Transverse colon (tissue), 4 donors: ENCODE measurements at regions not wholly inside any gene's neighbourhood (a gene's known extent, or its start where the extent isn't known, plus 50 kb on each side); places are given as distances from the start of the nearest gene placed in this dataset.

Source experiments
- DNase-seq: peaks from one replicate; pipeline ENCODE4 v3.0.0-alpha.2; 2019
- H3K27ac ChIP-seq, 4 donors: fragments of 200-600 bp; sonication (generic); 2 replicates each; pipeline ENCODE4 v1.5.1; 2016 to 2018; ENCODE audit warnings: inconsistent platforms in 4 of 4
- H3K27me3 ChIP-seq: fragments of 200-600 bp; sonication (generic); 2 replicates; pipeline ENCODE4 v1.5.1; 2017; ENCODE audit warnings: inconsistent platforms
- H3K36me3 ChIP-seq, 4 donors: fragments of 200-600 bp; sonication (generic); 2 replicates each; pipeline ENCODE4 v1.5.1; 2017 to 2019; ENCODE audit warnings: inconsistent platforms in 4 of 4
- H3K4me1 ChIP-seq, 4 donors: fragments of 200-600 bp; sonication (generic); 2 replicates each; pipeline ENCODE4 v1.5.1; 2017 to 2020; ENCODE audit warnings: inconsistent platforms in 4 of 4
- H3K4me3 ChIP-seq, 4 donors: fragments of 200-600 bp; sonication (generic); 1 replicate in 1 of 4; 2 replicates in 3 of 4; pipeline versions ENCODE4 v1.5.1 to v1.6.1; 2017 to 2019; ENCODE audit warnings: inconsistent platforms in 4 of 4
- H3K9me3 ChIP-seq, 2 donors: fragments of 200-600 bp; sonication (generic); 2 replicates each; pipeline ENCODE4 v1.5.1; 2017 to 2019; ENCODE audit warnings: inconsistent platforms in 2 of 2
- EP300 ChIP-seq: sonication (generic); formaldehyde crosslinking; IDR thresholded peaks from one replicate; pipeline ENCODE4 v1.6.1; 2017; ENCODE audit warnings: antibody characterized with exemption, low read depth
- POLR2A ChIP-seq: fragments of 450-650 bp; IDR thresholded peaks from one replicate; pipeline ENCODE4 v1.6.1; 2016; ENCODE audit warnings: antibody characterized with exemption, mild to moderate bottlenecking, moderate library complexity
- POLR2AphosphoS5 ChIP-seq, 3 donors: sonication (generic); formaldehyde crosslinking; IDR thresholded peaks; one replicate each; pipeline ENCODE4 v1.6.1; 2016; ENCODE audit warnings: antibody characterized with exemption in 3 of 3
- WGBS, 2 donors: methylation state at CpG; one replicate each; pipeline ENCODE4 v1.1.5; 2018; ENCODE audit warnings: low coverage in 1 of 2; 5-methylcytosine and 5-hydroxymethylcytosine counted together
- in situ Hi-C, 4 donors: fragments of 200-750 bp; cut with MboI; loops; one replicate each; pipeline versions ENCODE4 v1.15.0 to v1.15.1; 2017; ENCODE audit warnings: low sequenced_read_pairs in 3 of 4, low pct_ligation_motif_present in 1 of 4, low pct_unique_long_range_greater_than_20kb in 1 of 4
- intact Hi-C: fragments of 100-400 bp; cut with DNase I; formaldehyde crosslinking; loops from one replicate; pipeline ENCODE4 v1.15.1; 2023; ENCODE audit warnings: low total_unique reads
- TF ChIP-seq, protein P1 (sequence below), 5 experiments: fragments of 200-600 bp in 3 of 5; fragments of 450-650 bp in 2 of 5; sonication (generic) in 3 of 5; IDR thresholded peaks; 1 replicate in 2 of 5; 2 replicates in 3 of 5; pipeline ENCODE4 v1.5.1; 2016 to 2017; ENCODE audit warnings: antibody characterized with exemption in 5 of 5, inconsistent platforms in 3 of 5, mild to moderate bottlenecking in 2 of 5, moderate library complexity in 1 of 5

DNA sequence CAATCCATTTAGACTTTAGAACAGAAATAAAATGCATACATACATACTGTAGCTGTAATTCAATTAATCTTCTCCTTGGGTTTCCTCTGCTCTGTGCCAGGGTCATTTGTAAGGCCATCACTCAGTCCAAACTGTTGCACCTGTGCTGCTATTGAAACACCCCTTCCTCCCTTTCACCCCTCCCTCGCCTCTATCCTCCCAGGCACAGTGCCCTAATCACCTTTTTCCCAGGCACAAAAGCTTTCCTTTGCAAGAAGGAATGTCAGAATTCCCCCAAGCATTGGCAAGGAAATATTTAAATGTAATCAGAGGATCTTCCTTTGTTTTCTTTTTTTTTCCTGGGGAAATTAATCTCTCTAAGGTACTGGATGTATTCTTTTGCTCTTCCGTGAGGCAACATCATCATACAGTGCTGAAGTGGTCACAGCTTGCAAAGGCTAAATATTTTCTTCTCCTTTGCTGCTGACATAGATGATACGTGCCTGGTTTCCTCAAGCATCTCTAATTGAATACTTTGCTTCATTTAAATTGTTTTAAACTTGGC is 339.3 kb upstream of the NR5A2 start:
- no peak overlapping the region for H3K27ac ChIP-seq
- intact Hi-C loops (no loop called here), in situ Hi-C loops (loop anchor here in 2 of 4 donors (10.0 to 25.0 kb wide), 4 partner anchors 449 to 827 kb away; no protein-coding TSS in a partner anchor)
- WGBS, 2 donors: 49 to 62% methylated on average over 3 of the region's 3 CpGs
- no peaks in the 10 kb centered on the region for H3K27me3 ChIP-seq
- no peak for DNase-seq
- H3K4me3 ChIP-seq: no peak overlapping the region
- no peaks in the 10 kb centered on the region for H3K9me3 ChIP-seq
- H3K4me1 ChIP-seq: peaks cover 0 to 5% (median 0%) of the 10 kb centered on the region in 4 donors
- no peaks in the 10 kb centered on the region for H3K36me3 ChIP-seq
- TF ChIP-seq EP300 (no peak), POLR2A (no peak), POLR2AphosphoS5 (IDR thresholded peaks at IDR 0.05) (no peak)
- TF ChIP-seq, protein P1, sequence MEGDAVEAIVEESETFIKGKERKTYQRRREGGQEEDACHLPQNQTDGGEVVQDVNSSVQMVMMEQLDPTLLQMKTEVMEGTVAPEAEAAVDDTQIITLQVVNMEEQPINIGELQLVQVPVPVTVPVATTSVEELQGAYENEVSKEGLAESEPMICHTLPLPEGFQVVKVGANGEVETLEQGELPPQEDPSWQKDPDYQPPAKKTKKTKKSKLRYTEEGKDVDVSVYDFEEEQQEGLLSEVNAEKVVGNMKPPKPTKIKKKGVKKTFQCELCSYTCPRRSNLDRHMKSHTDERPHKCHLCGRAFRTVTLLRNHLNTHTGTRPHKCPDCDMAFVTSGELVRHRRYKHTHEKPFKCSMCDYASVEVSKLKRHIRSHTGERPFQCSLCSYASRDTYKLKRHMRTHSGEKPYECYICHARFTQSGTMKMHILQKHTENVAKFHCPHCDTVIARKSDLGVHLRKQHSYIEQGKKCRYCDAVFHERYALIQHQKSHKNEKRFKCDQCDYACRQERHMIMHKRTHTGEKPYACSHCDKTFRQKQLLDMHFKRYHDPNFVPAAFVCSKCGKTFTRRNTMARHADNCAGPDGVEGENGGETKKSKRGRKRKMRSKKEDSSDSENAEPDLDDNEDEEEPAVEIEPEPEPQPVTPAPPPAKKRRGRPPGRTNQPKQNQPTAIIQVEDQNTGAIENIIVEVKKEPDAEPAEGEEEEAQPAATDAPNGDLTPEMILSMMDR (IDR thresholded peaks at IDR 0.05): no peak

DNA sequence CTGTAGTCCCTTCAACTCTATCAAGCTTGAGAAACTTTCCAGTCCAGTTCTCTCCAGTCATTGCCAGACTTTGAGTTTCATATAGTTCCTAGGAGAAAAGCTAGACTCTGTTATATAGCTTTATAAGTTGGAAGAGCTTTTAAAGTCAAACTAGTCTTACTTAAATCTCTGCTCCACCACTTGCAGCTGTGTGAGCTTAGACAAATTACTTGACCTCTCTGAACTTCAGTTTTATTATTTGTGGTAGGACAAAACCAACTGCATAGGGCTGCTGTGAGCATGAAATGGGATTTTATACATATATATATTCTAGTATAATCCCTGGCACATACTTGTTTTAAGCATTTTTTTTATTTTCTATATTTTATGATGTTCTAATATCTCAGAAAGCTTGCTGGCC is 338.7 kb upstream of the NR5A2 start:
- TF ChIP-seq EP300: no peak
- TF ChIP-seq, protein P1 (IDR thresholded peaks at IDR 0.05): no peak
- H3K36me3 ChIP-seq: no peaks in the 10 kb centered on the region
- intact Hi-C loops (no loop called here), in situ Hi-C loops (loop anchor here in 2 of 4 donors (10.0 to 25.0 kb wide), 4 partner anchors 449 to 826 kb away; no protein-coding TSS in a partner anchor)
- DNase-seq: no peak
- H3K27ac ChIP-seq: no peak overlapping the region
- no peaks in the 10 kb centered on the region for H3K27me3 ChIP-seq
- H3K9me3 ChIP-seq: no peaks in the 10 kb centered on the region
- H3K4me3 ChIP-seq: no peak overlapping the region
- peaks cover 0 to 5% (median 0%) of the 10 kb centered on the region in 4 donors for H3K4me1 ChIP-seq

DNA sequence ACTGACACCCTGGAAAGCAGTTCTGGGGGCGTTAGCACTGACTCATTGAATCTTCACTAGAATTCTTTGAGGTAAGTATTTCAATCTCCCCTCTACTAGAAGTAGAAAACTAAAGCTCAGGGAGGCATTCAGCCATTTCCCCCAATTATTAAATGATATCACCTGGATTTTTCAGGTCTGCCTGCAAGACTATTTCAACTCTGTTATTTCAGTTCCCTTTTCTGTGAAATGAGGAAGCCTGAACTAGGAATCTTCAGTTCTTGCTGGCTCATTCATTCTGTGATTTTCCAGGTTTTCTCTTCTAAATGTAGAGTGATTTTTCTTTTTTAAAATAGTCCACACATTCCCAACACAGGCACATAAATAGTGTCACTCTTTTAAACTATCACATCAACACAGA is 337.0 kb upstream of the NR5A2 start:
- no peak overlapping the region for H3K4me3 ChIP-seq
- in situ Hi-C loops (loop anchor here in 2 of 4 donors (25.0 kb wide), 3 partner anchors 447 to 797 kb away; no protein-coding TSS in a partner anchor), intact Hi-C loops (no loop called here)
- 64% methylated on average over 1 of the region's 1 CpG; no CpG with 5 or more reads in 1 of the 2 donors for WGBS, 2 donors
- no peaks in the 10 kb centered on the region for H3K36me3 ChIP-seq
- no peaks in the 10 kb centered on the region for H3K4me1 ChIP-seq
- H3K27ac ChIP-seq: no peak overlapping the region
- H3K9me3 ChIP-seq: no peaks in the 10 kb centered on the region
- DNase-seq: no peak
- TF ChIP-seq, protein P1 (IDR thresholded peaks at IDR 0.05): no peak
- TF ChIP-seq POLR2A: no peak
- TF ChIP-seq POLR2AphosphoS5 (IDR thresholded peaks at IDR 0.05): no peak
- no peak for TF ChIP-seq EP300
- no peaks in the 10 kb centered on the region for H3K27me3 ChIP-seq

DNA sequence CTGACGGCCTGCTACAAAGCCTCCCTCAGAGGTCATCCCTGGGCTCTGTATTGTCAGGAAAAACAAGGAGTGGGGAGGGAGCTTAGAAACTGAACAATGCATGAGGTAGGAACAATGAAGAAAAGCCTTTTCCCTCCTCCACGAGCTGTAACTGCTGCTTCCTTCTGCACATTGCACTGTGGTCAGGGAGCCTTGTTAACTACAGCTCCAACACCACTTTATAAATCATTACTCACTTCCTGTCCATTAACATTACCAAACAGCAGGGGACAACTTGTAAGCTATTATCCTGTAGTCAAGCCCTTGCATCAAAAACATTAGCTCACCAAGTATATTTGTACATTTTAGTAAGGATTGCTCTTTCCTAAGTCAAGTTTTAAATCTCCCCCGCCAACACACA is 336.0 kb upstream of the NR5A2 start:
- TF ChIP-seq POLR2AphosphoS5 (IDR thresholded peaks at IDR 0.05): no peak
- no peak for TF ChIP-seq POLR2A
- TF ChIP-seq, protein P1 (IDR thresholded peaks at IDR 0.05): no peak
- in situ Hi-C loops: loop anchor here in 2 of 4 donors (25.0 kb wide), 3 partner anchors 446 to 796 kb away; no protein-coding TSS in a partner anchor
- Histone ChIP-seq H3K9me3 (no peaks in the 10 kb centered on the region), H3K27me3 (no peaks in the 10 kb centered on the region), H3K36me3 (no peaks in the 10 kb centered on the region), H3K27ac (no peak overlapping the region), H3K4me3 (no peak overlapping the region), H3K4me1 (no peaks in the 10 kb centered on the region)
- intact Hi-C loops: no loop called here
- DNase-seq: no peak
- WGBS, 2 donors: 46 to 67% methylated on average over 2 to 3 of the region's 3 CpGs
